Cardiac septum (tissue), 1 donor: ENCODE measurements at regions not wholly inside any gene's neighbourhood (a gene's known extent, or its start where the extent isn't known, plus 50 kb on each side); places are given as distances from the start of the nearest gene placed in this dataset.

ENCODE experiments used
- DNase-seq: peaks from one replicate; pipeline ENCODE4 v3.0.0-alpha.2; 2020; ENCODE audit warnings: low spot score
- intact Hi-C: fragments of 100-400 bp; cut with DNase I; formaldehyde crosslinking; loops from one replicate; pipeline ENCODE4 v1.14.0; 2022
- donor health status: DM: no; HTN: no; CAD: no.

DNA sequence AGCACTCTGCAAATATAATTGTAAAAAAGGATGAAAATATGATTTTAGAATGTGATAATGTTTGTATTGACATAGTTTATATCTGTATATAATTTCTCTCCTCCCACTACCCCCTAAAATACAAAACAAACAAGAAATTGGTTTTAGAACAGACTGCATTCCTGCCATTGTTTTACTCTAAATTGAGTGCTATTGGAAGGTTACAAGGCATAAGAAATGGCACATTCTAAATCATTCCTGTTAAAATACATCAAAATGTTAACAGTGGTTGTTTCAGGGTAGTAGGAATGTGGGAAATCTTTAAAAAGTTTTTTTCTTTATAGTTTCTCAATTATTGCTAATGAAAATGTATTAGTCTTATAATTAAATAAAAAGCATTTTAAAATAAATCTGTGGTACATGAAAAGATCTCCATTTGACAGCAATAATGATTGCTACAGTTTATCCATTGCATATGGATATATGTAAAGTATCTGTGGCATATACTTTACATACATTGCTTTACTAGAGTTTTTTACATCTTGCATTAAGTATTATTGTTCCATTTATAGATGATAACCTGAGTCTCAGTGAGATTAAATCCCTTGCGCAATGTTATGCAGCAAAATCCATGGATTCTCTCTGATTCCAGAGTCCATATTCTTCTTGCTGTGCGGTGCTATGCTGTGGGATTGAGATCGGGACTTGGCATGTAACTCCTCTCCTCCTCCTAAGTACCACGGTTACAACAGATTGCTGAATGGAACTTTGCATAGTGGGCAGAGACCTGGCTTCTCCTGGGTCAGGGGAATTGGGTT lies 319.8 kb downstream of the LMO4 start:
- DNase-seq: no peak
- intact Hi-C loops: no loop called here

DNA sequence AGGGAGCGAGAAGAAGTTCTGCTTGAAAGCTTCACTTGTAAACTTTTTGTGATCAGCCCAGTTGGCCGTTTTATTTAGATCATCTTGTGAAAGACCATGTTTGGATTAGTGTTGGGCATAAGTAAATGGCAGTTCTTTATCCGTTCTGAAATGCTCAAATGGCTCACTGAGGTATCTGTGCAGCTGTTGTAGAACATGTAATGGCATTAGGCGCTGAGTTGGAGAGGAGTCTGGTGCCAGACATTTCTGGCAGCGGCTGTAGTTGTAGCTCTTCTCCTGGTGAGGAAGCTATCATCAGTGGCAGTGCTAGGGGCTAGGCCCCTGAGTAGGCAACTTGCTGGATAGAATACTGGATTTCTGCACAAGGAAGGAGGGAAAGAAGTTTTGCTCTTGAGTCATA lies 321.6 kb downstream of the LMO4 start:
- DNase-seq: no peak
- intact Hi-C loops: no loop called here

DNA sequence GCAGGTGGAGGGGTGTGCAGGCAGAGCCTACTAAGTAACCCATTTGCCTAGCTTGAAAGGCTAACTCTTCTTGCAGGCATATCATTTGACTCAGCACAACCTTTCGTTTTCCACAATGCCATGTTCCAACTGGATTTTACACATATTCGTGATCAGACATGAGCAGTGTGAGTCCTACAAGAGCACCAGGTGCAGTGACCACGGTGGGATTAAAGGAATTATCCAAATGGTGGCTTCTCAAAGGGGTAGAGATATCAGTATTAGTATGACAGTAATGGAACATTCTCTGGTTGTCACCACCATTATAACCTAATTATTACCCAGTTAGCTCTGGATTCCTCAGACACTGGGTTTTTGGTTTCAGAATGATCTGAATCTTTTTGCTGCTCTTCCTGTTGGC lies 323.5 kb downstream of the LMO4 start:
- intact Hi-C loops: no loop called here

DNA sequence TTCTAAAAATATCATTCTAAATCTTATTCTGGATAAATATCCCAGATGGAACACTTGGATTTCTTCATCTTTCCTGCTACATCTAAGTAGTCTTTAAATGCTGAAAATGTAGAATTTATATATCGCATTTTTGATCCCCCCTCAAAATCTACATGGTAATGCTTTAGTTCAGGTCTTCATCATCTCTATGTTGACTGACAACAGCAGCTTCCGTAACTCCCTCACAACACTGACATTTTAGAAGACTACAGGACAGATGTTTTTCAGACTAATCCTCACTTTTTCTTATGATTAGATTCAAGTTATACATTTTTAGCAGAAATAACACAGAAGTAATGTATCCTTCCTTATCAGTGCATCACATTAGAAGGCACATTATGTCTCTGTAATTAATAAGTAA lies 336.5 kb downstream of the LMO4 start:
- intact Hi-C loops: no loop called here
- DNase-seq: no peak

More for the DNA sequence above, 323.5 kb downstream of the LMO4 start:
- DNase-seq: no peak

DNA sequence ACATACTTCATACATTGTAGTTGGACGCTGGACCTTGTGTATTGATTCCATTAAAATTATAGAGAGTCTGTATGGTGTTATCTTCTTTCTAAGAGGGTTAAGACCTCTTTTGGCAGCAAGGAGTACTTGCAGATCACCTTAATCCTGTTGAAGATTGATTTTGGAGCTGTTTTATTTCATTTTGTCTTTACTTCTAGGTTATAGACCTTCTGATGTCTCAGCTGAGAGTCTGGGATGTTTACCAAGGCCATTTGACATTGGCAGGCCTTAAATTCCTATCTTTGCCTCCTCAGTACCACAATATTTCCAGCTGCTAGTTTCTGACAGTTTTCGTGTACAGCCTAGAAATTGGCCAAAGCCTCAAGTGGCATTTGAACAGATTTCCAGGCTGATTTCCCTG lies 338.0 kb downstream of the LMO4 start:
- DNase-seq: no peak
- intact Hi-C loops: no loop called here

DNA sequence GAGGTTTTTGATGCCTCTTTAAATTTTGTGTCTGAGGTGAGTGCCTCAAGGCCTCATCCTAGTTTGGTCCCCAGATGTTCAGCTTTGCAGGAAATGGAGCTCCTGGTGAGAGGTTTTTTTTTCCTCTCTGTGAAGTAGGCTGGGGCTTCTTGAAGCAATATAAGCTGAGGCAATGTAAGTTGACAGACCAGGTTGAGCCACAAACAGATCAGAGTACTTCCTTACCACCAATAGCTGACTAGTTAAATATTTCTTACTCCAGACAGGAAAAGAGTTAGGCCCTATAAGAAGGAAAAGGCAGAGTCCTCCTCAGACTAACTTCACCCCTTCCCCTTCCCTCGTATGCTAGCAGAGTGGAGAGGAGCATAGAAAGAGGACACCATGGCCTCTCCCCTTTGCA lies 341.0 kb downstream of the LMO4 start:
- intact Hi-C loops: no loop called here
- no peak for DNase-seq

DNA sequence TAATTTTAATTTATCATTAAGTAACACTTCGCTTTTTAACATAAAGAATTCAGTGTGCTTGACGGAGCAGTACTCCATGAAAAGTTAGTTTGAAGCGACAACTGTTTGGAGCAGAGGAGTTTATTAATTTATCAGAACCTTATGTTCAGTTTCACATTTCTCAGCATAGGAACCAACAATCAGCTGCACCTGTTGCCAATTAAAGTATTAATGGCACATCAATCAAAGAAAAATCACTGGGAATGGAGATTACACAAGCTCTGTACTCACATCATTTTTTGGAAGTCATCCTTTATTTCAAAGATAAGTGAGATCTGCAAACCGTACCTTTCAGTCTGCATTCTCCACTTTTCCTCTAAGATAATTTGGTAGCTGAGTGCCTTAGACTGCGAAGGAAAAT lies 344.6 kb downstream of the LMO4 start:
- intact Hi-C loops: no loop called here
- DNase-seq: no peak

DNA sequence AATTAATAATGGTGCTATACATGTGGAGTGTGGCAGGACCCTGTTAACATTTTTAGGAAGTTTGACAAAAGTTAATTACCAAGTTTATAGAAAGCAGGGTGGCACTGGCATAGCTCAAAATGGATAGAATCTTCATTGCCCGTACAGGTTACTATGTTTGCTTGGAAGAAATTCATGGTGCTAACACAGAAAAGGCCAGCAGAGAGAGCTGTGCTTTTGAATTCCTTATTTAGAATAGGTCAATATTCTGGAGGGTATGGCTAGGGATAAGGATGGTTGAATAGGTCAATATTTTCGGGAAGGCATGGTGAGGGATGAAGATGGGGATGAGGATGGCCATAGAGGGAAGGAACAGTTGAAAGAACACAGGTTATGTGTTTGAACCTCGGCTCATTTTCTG lies 345.1 kb downstream of the LMO4 start:
- no peak for DNase-seq
- intact Hi-C loops: no loop called here

DNA sequence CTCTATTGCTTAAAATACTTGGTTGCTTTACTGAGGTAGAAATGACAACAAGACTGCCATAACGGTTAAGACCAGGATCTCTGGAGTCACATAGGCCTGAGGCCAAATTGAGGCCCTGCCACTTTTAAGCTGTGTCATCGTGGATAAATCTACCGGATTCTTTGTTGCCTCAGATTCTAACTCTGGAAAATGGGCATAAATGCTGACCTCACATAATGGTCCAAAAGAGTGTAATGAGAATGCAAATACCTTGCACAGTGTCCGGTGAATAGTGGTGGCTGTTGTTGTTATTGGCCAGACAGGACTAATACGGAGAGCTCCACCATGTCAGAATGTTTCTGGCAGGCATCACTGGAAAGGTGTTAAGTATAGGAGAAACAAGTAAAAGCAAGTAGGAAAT lies 346.1 kb downstream of the LMO4 start:
- no peak for DNase-seq
- intact Hi-C loops: no loop called here

DNA sequence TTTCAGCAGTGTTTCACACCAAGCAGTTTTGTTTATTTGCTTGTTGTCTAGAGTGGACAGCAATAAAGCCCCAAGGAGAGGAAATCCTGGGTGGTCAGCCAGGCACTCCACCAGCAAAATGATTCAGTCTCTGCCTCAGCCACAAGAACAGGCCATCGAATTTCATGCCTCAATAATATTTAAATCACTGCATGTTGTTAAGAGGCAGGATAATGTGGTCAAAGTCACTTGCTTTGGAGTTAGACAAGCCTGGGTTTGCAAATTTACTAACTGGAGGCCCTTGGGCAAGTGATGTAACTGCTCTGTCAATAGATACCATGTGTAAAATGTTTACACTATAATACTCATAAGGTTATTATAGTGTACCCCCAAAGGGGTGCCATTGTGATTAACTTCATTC lies 349.6 kb downstream of the LMO4 start:
- no peak for DNase-seq
- intact Hi-C loops: no loop called here

DNA sequence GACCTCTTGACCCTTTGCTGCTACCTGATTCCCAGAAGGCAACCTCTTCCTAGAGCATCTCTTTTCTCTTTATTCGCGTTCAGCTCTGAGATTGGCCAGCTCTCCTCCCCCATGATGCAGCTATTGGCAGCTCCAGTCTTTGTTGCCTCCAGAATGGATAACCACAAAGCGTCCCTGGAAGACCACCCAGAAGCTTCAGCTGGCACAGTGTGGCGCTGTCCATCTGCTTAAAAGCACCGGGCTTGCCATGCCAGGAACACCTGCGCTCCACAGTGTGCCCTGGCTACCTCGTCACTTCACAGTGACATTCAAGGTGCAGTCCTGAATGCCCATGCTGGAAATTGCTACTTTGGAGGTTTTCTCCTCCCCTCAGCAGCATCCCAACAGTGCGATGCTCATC lies 353.9 kb downstream of the LMO4 start:
- no peak for DNase-seq
- intact Hi-C loops: loop anchor here (10.0 kb wide), 1 partner anchor 348 kb away; no protein-coding TSS in a partner anchor

DNA sequence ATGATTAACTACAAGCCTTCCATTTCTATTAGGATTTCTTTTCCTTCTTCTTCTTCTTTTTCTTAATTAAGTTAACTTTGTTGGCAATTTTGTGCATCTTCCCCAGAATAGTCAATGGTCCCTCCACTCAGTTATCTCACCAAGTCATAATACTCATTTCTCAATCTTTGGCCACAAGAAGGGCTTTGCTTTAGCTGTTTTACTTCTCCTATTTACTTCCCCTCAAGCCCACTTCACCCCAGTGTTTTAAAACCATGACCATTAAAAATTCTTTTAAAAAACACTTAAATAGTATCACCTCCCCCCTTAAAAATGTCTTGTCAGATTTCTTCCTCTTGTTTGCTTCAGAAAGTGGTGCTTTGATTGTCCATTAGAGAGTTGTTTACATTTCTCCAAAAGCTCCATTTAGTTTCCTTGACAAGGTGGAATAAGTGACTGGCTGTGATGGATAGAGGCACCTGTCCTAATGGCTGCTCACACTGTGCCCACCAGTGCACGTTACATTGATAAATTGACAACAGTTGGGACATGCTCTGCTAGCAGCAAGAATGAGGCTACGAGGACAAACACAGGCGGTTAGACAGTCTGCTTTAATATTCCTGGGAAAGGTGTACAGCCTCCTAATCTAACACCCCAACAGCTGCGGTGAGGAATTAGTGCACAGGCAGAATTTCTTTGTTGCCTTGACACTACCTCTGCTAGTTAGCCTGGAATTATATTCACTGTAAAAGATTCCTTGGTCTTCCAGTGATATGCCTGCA lies 354.7 kb downstream of the LMO4 start:
- intact Hi-C loops: loop anchor here (10.0 kb wide), 1 partner anchor 349 kb away; no protein-coding TSS in a partner anchor
- no peak for DNase-seq

DNA sequence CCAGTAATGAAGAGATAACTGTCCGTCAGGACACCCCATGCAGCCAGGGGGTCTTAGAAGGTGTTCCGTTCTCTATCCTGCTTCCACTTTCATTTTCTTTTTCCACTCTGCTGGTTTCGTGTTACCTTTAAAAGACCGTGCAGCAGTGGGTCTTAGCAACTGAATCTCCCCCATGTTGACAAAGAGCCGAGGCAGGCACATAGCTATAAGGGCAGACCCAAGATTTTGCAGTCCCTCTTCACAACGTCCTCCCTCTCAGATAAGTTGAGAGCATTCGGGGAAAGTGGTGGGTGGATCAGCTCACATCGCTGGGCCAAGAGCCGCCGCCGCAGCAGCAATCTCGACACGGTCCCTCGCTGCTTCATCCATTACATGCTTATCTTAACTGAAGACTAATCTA lies 355.5 kb downstream of the LMO4 start:
- intact Hi-C loops: loop anchor here (10.0 kb wide), 1 partner anchor 349 kb away; no protein-coding TSS in a partner anchor
- DNase-seq: no peak

DNA sequence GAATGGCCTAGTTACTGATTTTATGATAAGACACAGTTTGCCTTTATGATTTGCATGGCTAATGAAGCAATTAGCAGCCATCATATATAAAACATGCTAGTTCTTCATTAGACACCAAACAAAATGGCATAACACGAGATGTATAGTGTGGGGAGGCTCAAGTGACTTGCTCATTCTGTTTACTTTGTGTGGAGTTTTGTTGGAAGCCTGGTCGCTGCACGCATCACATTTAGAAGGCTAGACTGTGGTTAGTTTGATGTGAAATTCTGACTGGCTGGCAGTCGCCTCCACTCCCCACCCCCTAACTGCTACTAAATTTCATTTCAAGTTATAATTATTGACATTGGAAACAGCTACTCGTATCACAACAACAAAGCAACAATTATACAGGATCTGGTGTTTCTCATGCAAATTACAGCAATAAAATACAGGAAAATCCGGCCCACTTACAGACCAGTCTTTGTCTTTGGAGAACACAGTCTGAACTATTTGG lies 356.1 kb downstream of the LMO4 start:
- DNase-seq: no peak
- intact Hi-C loops: loop anchor here (10.0 kb wide), 1 partner anchor 350 kb away; no protein-coding TSS in a partner anchor

DNA sequence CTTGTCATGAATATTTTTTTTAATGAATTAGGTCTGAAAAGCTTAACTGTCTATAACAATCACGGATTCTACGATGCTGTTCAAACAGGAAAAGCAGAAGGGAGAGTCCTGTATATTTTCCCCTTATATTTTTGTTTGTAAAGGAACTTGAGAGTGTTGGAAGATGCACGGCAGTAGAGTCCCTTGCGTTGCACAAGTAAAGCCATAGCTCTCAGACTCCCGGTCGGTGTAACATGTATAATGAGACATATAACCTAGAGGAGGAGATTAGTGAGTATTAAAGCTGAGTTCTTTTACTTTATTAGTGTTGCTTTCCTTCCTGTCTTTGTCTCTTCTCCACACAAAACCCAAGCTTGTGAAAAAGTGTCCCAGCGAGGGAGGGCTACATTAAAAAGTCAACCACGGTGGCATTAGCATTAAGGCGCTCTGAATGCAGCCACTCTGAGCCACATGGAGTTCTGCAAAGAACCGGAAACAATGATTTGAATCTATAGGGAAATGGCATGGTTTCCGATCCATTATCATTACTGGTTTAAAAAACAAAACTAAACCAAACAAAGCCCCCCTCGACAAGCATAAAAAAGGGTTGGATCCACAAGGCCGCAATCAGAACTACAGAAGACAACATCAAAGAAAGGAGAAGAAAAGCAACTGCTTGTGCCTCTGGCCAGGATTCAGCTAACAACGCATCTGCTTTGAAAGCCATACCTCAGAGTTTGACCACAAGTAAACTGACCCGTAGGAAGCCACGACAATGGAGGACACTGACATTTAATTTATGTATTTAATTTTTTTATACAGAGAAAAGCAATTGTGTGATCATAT lies 356.8 kb downstream of the LMO4 start:
- intact Hi-C loops: loop anchor here (10.0 kb wide), 1 partner anchor 351 kb away; no protein-coding TSS in a partner anchor
- no peak for DNase-seq

DNA sequence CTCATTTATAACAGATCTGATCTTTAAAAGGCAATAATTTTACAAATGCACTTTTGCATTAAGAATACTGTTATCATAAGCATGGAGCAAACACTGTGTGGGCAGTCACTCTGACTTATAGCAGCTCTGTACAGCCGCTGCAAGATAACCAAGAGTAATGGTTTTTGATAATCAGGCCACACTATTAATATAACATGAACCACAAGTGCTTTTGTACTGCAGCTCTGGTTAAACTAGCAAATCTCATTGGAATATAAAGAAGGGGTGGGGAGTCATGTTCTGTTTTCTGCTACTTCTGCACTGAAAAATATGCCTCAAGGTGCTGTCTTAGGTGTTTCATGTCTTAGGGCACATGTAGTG lies 357.4 kb downstream of the LMO4 start:
- no peak for DNase-seq
- intact Hi-C loops: loop anchor here (10.0 kb wide), 1 partner anchor 351 kb away; no protein-coding TSS in a partner anchor

DNA sequence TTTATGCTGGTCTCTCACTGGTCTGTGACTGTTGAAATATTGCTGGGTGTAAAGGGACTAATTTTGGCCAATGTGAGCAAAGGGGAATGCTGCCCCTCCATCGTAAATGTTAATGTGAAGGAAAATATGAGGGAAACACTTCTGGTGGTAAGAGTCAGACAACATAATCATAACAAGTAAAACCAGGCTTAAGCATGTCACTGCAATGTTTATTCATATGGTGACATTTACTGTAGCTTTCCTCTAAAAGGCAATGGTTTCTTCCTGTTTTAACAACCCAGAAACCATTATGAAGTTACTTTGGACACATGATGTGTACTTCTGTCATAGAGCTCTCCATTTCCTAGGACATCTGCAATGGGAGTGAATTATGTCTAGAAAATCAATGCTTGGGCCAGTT lies 358.0 kb downstream of the LMO4 start:
- intact Hi-C loops: loop anchor here (10.0 kb wide), 1 partner anchor 352 kb away; no protein-coding TSS in a partner anchor
- no peak for DNase-seq

DNA sequence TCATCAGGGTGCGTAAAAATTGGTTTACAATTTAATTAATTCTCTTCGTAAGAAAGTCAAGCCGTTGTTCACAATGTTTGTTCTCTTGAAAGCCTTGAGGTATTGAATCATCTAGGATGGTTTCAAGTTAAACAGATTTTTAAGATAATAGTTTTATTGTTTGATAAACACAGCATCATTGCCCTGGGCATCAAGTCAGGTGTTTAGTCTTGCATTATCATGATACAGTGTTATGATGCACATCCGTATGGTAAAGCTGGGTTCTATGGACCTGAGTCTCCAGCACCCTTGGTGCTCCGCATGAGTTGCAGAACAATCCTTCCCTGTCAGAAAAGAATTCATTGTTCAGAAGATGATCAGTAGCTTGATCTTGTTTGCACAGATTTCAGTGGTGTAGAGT lies 359.5 kb downstream of the LMO4 start:
- no peak for DNase-seq
- intact Hi-C loops: loop anchor here (10.0 kb wide), 1 partner anchor 353 kb away; no protein-coding TSS in a partner anchor

DNA sequence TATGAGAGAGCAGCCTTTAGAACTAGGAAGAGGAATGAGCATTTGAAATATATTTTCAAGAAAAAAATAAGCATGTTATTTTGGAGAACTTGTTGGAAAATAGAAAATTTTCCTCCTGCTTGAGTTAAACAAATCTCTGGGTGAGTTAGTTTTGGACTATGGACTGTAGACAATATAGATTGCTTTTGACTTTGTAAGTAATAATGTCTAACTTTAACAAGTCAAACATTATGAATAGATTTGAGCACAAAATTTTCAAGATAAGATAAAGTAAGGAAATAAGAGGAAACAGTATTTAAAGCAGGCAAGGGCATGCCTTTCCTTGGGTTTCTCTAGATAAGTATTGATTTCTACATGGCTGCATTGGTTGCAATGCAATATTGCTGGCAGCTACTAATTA lies 360.8 kb downstream of the LMO4 start:
- no peak for DNase-seq
- intact Hi-C loops: loop anchor here (10.0 kb wide), 1 partner anchor 355 kb away; no protein-coding TSS in a partner anchor

DNA sequence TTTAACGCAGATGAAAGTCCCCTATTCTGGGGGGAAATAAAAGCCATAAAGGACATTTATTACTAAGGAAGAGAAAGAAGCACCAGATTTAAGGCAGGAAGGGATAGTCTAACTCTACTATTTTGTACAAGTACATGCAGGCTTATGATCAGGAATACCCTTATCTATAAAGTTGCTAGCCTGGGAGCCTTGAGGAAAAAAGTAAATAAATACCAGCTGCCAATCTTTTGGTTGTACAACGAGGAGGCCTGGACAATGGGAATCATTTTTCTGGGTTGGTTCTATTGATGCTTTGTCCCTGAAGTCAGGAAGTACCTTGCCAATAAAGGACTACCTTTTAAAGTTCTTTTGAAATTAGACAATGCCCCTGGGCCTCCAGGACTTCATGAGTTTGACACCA lies 367.8 kb downstream of the LMO4 start:
- intact Hi-C loops: no loop called here
- DNase-seq: no peak
